Common myeloid progenitor, CD34-positive (primary cell): ENCODE measurements at regions not wholly inside any gene's neighbourhood (a gene's known extent, or its start where the extent isn't known, plus 50 kb on each side); places are given as distances from the start of the nearest gene placed in this dataset.
"Not testable (repeated sequence)": the region's sequence is repeated elsewhere in the genome, so short reads cannot be mapped to it uniquely, and the experiment has no call there.

Experiments used
- CTCF ChIA-PET: fragments of 350-600 bp; sonication (Branson Sonifier 250); formaldehyde crosslinking; loops from one replicate; lab custom pipeline; 2021; ENCODE audit warnings: antibody characterized with exemption; lab: Charles Lee
- POLR2A ChIA-PET: fragments of 350-600 bp; sonication (Branson Sonifier 250); formaldehyde crosslinking; loops from one replicate; lab custom pipeline; 2021; ENCODE audit warnings: antibody characterized with exemption; lab: Charles Lee
- DNase-seq, 3 donors: peaks; one replicate each; pipeline versions ENCODE4 v3.0.0 to v3.0.0-alpha.2; 2013
- H3K27ac ChIP-seq, 2 experiments: 1 replicate in 1 of 2; 2 replicates in 1 of 2; pipeline ENCODE4 v1.7.0; 2013; ENCODE audit warnings: inconsistent platforms in 2 of 2, low read length in 2 of 2, mild to moderate bottlenecking in 2 of 2, low read depth in 1 of 2, moderate library complexity in 1 of 2; ENCODE audit not compliant: severe bottlenecking in 2 of 2, insufficient read depth in 1 of 2, poor library complexity in 1 of 2
- H3K27me3 ChIP-seq, 5 experiments: replicated peaks in 2 of 5; 1 replicate in 3 of 5; 2 replicates in 2 of 5; pipeline versions ENCODE4 v1.6.1 to v1.7.0; 2013; ENCODE audit warnings: low read length in 4 of 5, mild to moderate bottlenecking in 2 of 5, moderate library complexity in 2 of 5, inconsistent platforms in 1 of 5; ENCODE audit not compliant: insufficient read depth in 5 of 5, control insufficient read depth in 4 of 5
- H3K36me3 ChIP-seq, 4 experiments: 1 replicate in 2 of 4; 2 replicates in 2 of 4; pipeline versions ENCODE4 v1.6.1 to v1.7.0; 2013; ENCODE audit warnings: low read length in 3 of 4, control low read depth in 1 of 4, mild to moderate bottlenecking in 1 of 4; ENCODE audit not compliant: control insufficient read depth in 4 of 4, insufficient read depth in 4 of 4
- H3K4me1 ChIP-seq, 4 experiments: 1 replicate in 3 of 4; 2 replicates in 1 of 4; pipeline versions ENCODE4 v1.6.1 to v1.7.1; 2013; ENCODE audit warnings: low read length in 3 of 4, mild to moderate bottlenecking in 3 of 4, control low read depth in 1 of 4, inconsistent platforms in 1 of 4, moderate library complexity in 1 of 4; ENCODE audit not compliant: control insufficient read depth in 4 of 4, insufficient read depth in 4 of 4; ENCODE audit errors: control extremely low read depth in 1 of 4
- H3K4me3 ChIP-seq, 7 experiments: 1 replicate in 4 of 7; 2 replicates in 3 of 7; pipeline versions ENCODE4 v1.5.1 to v1.7.0; 2013; ENCODE audit warnings: mild to moderate bottlenecking in 7 of 7, low read length in 6 of 7, moderate library complexity in 6 of 7, inconsistent platforms in 2 of 7, low read depth in 2 of 7, control low read depth in 1 of 7; ENCODE audit not compliant: insufficient read depth in 4 of 7, control insufficient read depth in 1 of 7; ENCODE audit errors: extremely low read depth in 1 of 7
- H3K9me3 ChIP-seq, 5 experiments: 1 replicate in 4 of 5; 2 replicates in 1 of 5; pipeline versions ENCODE4 v1.6.1 to v1.7.1; 2013; ENCODE audit warnings: low read length in 4 of 5, mild to moderate bottlenecking in 2 of 5, inconsistent platforms in 1 of 5, low read depth in 1 of 5, moderate library complexity in 1 of 5; ENCODE audit not compliant: control insufficient read depth in 4 of 5, insufficient read depth in 2 of 5; ENCODE audit errors: control extremely low read depth in 1 of 5
- WGBS: methylation state at CpG from one replicate; pipeline ENCODE4 v1.1.5; 2013; ENCODE audit not compliant: insufficient coverage; 5-methylcytosine and 5-hydroxymethylcytosine counted together

DNA sequence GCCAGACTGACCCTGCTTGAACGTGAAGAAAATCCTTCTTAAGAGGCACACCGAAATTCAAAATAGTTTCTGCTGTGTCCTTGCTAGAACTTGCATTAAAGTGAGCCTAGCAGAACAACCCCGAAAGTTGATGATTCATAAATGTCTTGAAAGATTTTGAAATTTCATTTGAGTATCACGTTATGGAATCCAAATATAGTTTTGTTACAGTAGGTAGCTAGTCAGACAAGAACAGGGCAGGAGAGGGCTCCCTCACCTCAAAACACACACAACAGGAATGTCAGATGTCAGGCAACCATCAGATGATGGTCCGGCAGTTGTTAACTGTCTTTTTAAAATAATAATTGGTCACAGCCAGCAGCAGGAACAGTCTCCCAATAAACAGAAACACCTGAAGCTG, 259.6 kb upstream of the GNPDA2 start:
- POLR2A ChIA-PET, result no interaction called here
- Histone ChIP-seq H3K36me3 (no peaks in the 10 kb centered on the region), H3K4me1 (no peaks in the 10 kb centered on the region), H3K9me3 (no peaks in the 10 kb centered on the region), H3K27me3 (no peaks in the 10 kb centered on the region), H3K27ac (no peak overlapping the region), H3K4me3 (no peak overlapping the region)
- 83% methylated on average over 2 of the region's 5 CpGs for WGBS
- CTCF ChIA-PET, result no interaction called here
- DNase-seq, result no peak

DNA sequence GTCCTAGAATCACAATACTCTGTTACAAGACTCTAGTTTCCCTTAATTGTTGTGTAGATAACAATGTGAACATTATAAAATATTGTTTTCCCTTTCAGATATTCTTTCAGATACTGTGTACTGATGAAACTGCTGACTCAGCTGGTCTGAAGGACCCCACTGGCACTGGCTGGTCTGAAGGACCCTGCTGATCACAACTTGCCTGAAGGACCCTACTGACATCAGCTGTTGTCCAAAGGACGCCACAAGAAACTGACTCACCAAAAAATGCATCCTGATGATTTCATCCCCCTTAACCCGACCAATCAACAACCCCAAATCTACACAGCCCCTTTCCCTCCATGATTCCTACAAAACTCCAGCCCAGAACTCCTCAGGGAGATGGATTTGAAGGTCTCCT, 258.8 kb upstream of the GNPDA2 start:
- Histone ChIP-seq H3K4me3 (no peak overlapping the region), H3K27me3 (no peaks in the 10 kb centered on the region), H3K27ac (no peak overlapping the region), H3K9me3 (no peaks in the 10 kb centered on the region), H3K4me1 (no peaks in the 10 kb centered on the region), H3K36me3 (no peaks in the 10 kb centered on the region)
- POLR2A ChIA-PET, result no interaction called here
- WGBS, result 90% methylated on average over 1 of the region's 2 CpGs
- DNase-seq, result no peak
- CTCF ChIA-PET, result no interaction called here

DNA sequence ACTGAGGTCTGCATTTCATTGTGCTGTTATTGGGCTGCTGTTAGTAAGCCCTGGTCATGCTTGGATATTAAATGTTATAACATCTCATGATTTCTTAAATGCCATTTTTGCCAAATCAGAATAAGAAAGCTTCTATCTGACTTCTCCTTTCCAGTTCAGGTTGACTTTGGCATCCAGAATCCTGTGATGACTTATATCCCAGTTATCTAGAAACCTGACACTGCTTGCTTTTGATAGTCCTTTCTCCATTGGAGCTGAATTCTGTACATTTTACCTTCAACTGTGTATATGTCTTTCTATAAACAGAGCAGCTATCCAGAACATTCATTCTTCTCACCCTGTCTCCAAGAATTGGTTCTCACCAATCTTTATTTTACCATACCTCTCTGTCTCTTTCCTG, 257.7 kb upstream of the GNPDA2 start:
- DNase-seq, result no peak
- H3K27me3 ChIP-seq, result no peaks in the 10 kb centered on the region
- H3K27ac ChIP-seq, result no peak overlapping the region
- ChIA-PET POLR2A (no interaction called here), CTCF (no interaction called here)
- H3K4me1 ChIP-seq, result no peaks in the 10 kb centered on the region
- H3K36me3 ChIP-seq, result no peaks in the 10 kb centered on the region
- no peaks in the 10 kb centered on the region for H3K9me3 ChIP-seq
- H3K4me3 ChIP-seq, result no peak overlapping the region

DNA sequence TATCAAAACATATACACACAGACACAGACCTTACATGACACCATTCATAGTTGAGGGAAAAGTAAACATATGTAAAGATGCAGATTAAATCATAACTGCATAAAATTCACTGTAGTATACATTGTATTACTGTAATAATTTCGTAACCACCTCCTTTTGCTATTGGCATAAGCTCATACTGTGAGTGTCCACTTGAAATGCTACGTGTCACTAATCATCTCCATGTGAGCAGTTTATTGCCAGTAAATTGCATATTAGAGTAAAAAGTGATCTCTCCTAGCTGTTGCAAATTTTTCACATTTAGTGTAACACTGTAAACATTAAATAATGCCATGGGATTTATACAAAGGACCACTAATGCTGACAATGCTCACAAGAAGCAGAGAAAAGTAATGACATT, 256.7 kb upstream of the GNPDA2 start:
- no peak overlapping the region for H3K4me3 ChIP-seq
- H3K27ac ChIP-seq, result no peak overlapping the region
- H3K4me1 ChIP-seq, result no peaks in the 10 kb centered on the region
- ChIA-PET POLR2A (no interaction called here), CTCF (no interaction called here)
- no peak for DNase-seq
- WGBS, result no CpG with 5 or more reads among the region's 2 CpGs
- H3K36me3 ChIP-seq, result no peaks in the 10 kb centered on the region
- no peaks in the 10 kb centered on the region for H3K27me3 ChIP-seq
- H3K9me3 ChIP-seq, result no peaks in the 10 kb centered on the region

DNA sequence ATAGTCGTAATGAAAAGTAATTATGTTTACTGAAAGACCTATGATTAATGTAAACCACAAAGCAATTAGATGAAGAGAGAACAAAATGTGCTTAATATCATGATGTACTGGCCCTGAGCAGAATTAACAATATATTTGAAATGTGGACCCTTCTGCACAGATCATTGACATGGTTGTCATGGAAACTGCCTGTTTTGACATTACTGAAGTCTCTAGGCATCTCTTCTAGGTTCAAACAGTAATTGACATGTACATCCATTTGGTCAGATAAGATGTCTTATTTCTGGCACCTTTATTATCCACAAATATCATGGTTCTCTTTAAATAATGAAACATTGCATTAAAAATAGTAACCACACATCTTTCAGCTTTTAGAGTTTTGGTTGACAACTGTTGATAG, 251.7 kb upstream of the GNPDA2 start:
- WGBS, result no CpG with 5 or more reads among the region's 1 CpG

DNA sequence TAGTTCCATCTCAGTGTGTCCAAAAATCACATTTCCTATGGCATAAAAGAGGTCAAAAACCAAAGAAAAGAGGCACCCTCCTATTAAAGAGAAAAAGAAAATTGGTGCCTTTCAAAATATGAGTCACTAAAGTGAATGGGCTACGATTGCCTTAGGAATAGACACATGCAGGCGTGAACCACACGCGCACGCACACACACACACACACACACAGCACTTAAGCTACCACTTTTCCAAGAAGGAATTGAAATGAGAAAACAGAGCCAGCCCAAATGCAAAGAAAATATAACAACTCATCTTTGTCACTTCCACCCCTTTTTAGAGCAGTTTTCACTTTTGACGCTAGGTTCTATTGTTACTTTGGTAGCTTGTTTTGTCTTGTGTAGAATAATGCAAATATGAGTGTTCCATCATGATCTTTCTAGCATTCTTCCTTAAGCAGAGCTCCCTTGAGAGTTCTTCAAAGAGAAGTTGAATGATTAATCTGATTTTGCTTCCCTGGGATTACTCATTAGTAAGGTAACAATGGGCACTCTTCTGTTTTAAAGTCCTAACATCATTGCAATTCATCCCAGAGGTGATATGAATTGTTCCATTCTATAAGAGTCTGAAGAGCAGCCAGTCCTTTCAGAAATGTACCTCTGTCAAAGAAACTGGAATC, 239.2 kb upstream of the GNPDA2 start:
- Histone ChIP-seq H3K27me3 (no peaks in the 10 kb centered on the region), H3K27ac (no peak overlapping the region), H3K4me1 (no peaks in the 10 kb centered on the region), H3K9me3 (peaks cover 0 to 4% (median 0%) of the 10 kb centered on the region in 5 experiments), H3K36me3 (no peaks in the 10 kb centered on the region), H3K4me3 (no peak overlapping the region)
- no peak for DNase-seq
- WGBS, result 100% methylated on average over 1 of the region's 6 CpGs
- ChIA-PET POLR2A (no interaction called here), CTCF (no interaction called here)

More for the DNA sequence above, 251.7 kb upstream of the GNPDA2 start:
- Histone ChIP-seq H3K4me3 (no peak overlapping the region), H3K4me1 (no peaks in the 10 kb centered on the region), H3K27ac (no peak overlapping the region), H3K9me3 (no peaks in the 10 kb centered on the region), H3K27me3 (no peaks in the 10 kb centered on the region), H3K36me3 (no peaks in the 10 kb centered on the region)
- CTCF ChIA-PET, result no interaction called here
- no peak for DNase-seq
- POLR2A ChIA-PET, result no interaction called here

DNA sequence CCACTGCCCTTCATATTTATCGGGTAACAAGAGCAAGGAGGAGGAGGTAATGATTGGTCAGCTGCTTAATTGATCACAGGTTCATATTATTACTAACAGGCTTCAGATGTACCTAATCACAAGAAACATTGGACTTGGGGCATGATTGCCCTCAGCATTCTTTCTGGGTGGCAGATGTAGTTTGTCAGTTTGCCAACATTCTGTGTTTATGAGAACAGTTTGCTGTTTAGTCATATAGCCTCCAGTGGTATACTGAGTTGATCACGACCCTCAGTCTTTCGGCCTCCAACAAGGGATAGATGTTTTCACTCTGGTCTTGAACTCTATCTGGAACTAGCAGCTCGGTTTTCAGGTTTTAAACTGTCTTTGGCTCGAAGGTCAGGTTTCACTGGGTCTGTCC, 237.7 kb upstream of the GNPDA2 start:
- CTCF ChIA-PET, DNase-seq, H3K9me3 ChIP-seq, H3K36me3 ChIP-seq, H3K27ac ChIP-seq, POLR2A ChIA-PET, H3K4me3 ChIP-seq, H3K4me1 ChIP-seq, H3K27me3 ChIP-seq: not testable (repeated sequence)
- 80% methylated on average over 3 of the region's 5 CpGs for WGBS
